LNCAP (cell line): ENCODE measurements at regions not wholly inside any gene's neighbourhood (a gene's known extent, or its start where the extent isn't known, plus 50 kb on each side); places are given as distances from the start of the nearest gene placed in this dataset.

Source experiments
- CTCF ChIP-seq: fragments of 450-650 bp; IDR thresholded peaks from 2 replicates; pipeline ENCODE4 v1.5.1; 2017; ENCODE audit warnings: mild to moderate bottlenecking

DNA sequence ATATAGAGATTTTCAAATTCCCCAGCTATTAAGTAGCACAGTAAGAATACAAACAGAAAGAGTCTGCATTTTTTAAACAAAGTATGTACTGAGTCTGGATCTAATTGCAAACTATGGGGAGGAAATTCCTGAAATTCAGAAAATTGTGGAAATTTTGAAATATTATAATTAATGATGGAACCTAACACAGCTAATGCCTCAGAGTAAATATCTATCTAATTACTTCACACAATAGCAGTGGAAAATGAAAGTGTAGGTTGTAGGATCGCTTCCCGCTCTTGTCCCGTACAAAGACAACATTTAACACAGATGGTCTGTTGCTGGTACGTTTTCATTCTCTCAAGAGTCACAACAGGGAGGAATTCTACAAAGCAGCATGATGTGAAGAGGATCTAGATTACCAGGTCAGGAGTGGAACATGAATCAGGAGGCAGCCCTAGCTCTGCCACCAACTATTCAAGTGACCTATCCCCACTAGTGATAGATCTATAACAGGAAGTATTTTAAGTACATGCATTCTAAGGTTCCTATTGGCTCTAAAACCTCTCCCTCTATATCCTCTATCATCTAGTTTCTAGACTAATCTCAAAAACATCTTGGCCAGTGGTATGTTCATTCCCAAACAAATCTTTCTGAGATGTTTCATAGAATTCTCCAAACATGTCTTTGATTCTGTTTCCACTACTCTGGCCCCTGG, 58.9 kb upstream of the GRAMD2B start:
- TF ChIP-seq CTCF: no peak

GRCh38 chr5:126365446-126366198, 57.6 kb upstream of the GRAMD2B start:
- no peak for TF ChIP-seq CTCF

DNA sequence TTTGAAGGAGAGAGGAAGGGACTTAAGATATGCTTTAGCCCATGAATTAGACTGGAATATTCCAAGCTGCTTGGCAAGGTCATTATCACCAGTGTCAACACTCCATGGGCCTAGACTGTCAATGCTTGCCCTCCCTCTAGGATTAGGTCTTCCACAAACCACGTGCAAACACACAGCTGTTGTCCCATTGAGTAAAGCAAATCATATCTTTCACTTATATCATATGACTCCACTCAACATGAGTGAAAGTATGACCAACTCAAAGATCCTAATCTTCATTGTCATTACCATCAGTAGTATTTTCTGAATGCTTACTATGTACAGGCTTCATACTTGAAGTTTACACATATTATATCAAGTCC, 57.0 kb upstream of the GRAMD2B start:
- no peak for TF ChIP-seq CTCF

DNA sequence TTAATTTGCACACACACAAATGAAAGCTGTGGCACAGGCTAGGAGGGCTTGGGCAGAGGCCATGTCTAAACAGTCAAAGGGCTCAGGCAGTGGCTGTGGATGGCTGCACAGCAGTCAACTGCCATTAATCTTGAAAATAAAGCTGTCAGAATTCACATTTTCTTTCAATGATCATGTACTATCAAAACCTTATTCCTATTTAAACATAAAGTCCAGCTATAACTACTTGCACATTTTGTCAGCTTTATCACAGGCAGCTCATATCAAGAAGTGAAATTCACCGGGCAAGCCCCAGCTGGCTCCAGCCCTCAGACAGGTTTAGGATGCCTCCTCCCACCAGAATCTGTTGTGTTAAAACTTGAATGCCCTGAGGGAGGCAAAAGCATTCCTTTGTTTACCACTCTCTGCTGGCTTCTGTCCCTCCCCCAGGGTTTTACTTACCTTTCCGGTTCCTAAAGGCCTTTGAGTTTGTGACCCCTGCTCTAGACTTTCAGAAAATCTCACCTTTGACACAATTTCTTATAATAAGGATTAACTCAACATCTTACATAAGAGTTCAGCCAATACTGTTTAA, 54.9 kb upstream of the GRAMD2B start:
- TF ChIP-seq CTCF: no peak

DNA sequence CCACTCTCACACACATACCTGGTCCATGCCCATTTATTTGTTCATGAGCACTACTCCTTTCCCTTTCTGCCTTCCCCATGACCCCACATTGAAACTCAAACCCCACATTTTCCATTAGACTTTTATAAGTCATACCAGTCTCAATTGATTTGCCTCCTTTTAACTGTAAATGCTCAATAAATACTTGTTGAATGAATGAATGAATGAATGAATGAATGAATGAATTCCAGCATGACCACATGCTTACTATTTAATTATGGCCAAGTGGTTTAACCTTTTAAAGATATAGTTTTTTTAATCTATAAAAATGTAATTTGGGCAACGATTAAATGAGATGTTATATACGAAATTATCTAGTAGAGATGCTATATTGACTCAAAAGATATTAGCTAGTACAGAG, 54.1 kb upstream of the GRAMD2B start:
- no peak for TF ChIP-seq CTCF

DNA sequence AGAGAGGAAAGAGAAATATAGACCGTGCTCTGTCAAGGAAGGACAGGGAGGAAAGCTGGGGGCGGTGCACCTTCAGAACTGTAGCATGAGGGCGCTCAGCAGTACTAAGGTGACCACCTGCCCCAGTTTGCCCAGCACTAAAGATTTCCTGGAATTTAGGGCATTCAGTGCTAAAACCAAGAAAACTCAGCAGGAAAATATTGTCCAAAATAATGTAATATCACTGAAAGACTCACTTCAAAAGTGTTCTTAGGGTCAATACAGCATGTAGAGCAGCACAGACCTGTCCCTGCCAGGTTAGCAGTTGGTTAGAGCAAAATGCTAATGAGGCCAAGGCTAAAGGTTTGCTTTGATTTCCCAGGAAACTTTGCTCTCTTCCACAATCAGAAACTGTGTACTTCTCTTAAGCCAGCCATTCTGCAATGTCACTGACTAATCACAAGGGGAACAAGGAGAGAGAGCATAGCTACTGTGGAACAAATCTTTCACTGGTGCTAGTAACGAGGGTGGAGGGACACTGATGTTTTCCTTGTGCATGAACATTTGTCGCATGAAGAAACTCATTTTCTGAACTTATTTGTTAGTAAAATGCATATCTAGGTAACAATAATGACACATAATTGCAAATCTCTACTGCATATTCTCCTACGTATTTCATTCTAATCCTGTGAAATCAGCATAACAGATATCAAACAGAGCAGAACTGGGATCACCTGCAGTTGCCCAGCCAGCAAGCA, 53.0 kb upstream of the GRAMD2B start:
- TF ChIP-seq CTCF: no peak
